HEK293 (cell line): ENCODE measurements at regions not wholly inside any gene's neighbourhood (a gene's known extent, or its start where the extent isn't known, plus 50 kb on each side); places are given as distances from the start of the nearest gene placed in this dataset.
"Not testable (repeated sequence)": the region's sequence is repeated elsewhere in the genome, so short reads cannot be mapped to it uniquely, and the experiment has no call there.

Source experiments
- CTCF ChIA-PET: fragments of 350-600 bp; formaldehyde crosslinking; extraction: SDS; loops from one replicate; lab custom pipeline; 2021; ENCODE audit warnings: antibody characterized with exemption; lab: Yijun Ruan, JAX
- POLR2A ChIA-PET: fragments of 300-600 bp; formaldehyde crosslinking; extraction: SDS; loops from one replicate; lab custom pipeline; 2020; ENCODE audit warnings: antibody characterized with exemption, inconsistent platforms; lab: Yijun Ruan, JAX
- H3K27ac ChIP-seq: fragments of 200-500 bp; sonication (Bioruptor generic); 2 replicates; pipeline ENCODE4 v1.5.1; 2014; ENCODE audit warnings: low read depth, low read length, control low read depth, inconsistent platforms; ENCODE audit errors: extremely low read depth
- H3K36me3 ChIP-seq, 2 experiments: fragments of 200-500 bp in 1 of 2; sonication (Bioruptor generic) in 1 of 2; 1 replicate in 1 of 2; 2 replicates in 1 of 2; pipeline ENCODE4 v1.5.1; 2014 to 2017; ENCODE audit warnings: inconsistent platforms in 2 of 2, low read length in 2 of 2; ENCODE audit not compliant: control insufficient read depth in 2 of 2, insufficient read depth in 1 of 2
- H3K4me1 ChIP-seq: fragments of 200-500 bp; sonication (Bioruptor generic); 2 replicates; pipeline ENCODE4 v1.5.1; 2014; ENCODE audit warnings: mild to moderate bottlenecking, low read length, inconsistent platforms; ENCODE audit not compliant: control insufficient read depth, insufficient read depth
- H3K4me3 ChIP-seq: 2 replicates; pipeline ENCODE4 v1.5.1; 2011; ENCODE audit warnings: low read depth, mild to moderate bottlenecking, control low read depth, low read length, moderate library complexity
- H3K9me3 ChIP-seq: fragments of 200-500 bp; sonication (Bioruptor generic); 2 replicates; pipeline ENCODE4 v1.5.1; 2014; ENCODE audit warnings: low read depth, low read length, inconsistent platforms; ENCODE audit not compliant: control insufficient read depth, insufficient read depth
- MEIS1 ChIP-seq: sonication (generic); formaldehyde crosslinking; IDR thresholded peaks from 2 replicates; pipeline ENCODE4 v1.8.1; 2022; ENCODE audit warnings: missing genetic modification reagents, mild to moderate bottlenecking, borderline replicate concordance
- MYNN ChIP-seq: fragments of 450-650 bp; formaldehyde crosslinking; IDR thresholded peaks from 2 replicates; pipeline ENCODE4 v1.5.1; 2016; ENCODE audit warnings: missing biosample characterization, missing genetic modification characterization, borderline replicate concordance
- SETDB1 ChIP-seq: IDR thresholded peaks from one replicate; pipeline ENCODE4 v1.6.1; 2017; ENCODE audit warnings: mild to moderate bottlenecking, low read length, moderate library complexity, mixed read lengths; ENCODE audit not compliant: insufficient read length
- SP2 ChIP-seq: fragments of 450-650 bp; formaldehyde crosslinking; IDR thresholded peaks from 2 replicates; pipeline ENCODE4 v1.5.1; 2016; ENCODE audit warnings: missing biosample characterization, missing genetic modification characterization
- ZEB2 ChIP-seq: fragments of 450-650 bp; formaldehyde crosslinking; IDR thresholded peaks from 2 replicates; pipeline ENCODE4 v1.5.1; 2016; ENCODE audit warnings: missing biosample characterization, missing genetic modification characterization
- ZFHX2 ChIP-seq: fragments of 450-650 bp; formaldehyde crosslinking; conservative IDR thresholded peaks from 2 replicates; pipeline ENCODE4 v1.5.1; 2016; ENCODE audit warnings: missing biosample characterization, missing genetic modification characterization
- ZNF16 ChIP-seq: fragments of 450-650 bp; formaldehyde crosslinking; IDR thresholded peaks from 2 replicates; pipeline ENCODE4 v1.5.1; 2016; ENCODE audit warnings: low read depth, missing biosample characterization, missing genetic modification characterization
- ZNF174 ChIP-seq: fragments of 450-650 bp; formaldehyde crosslinking; IDR thresholded peaks from 2 replicates; pipeline ENCODE4 v1.5.0; 2017; ENCODE audit warnings: missing biosample characterization, mild to moderate bottlenecking, missing genetic modification characterization
- ZNF19 ChIP-seq: fragments of 450-650 bp; formaldehyde crosslinking; IDR thresholded peaks from 2 replicates; pipeline ENCODE4; 2016; ENCODE audit warnings: missing biosample characterization, missing genetic modification characterization, low read depth
- ZNF266 ChIP-seq: fragments of 450-650 bp; formaldehyde crosslinking; IDR thresholded peaks from 2 replicates; pipeline ENCODE4 v1.5.1; 2016; ENCODE audit warnings: missing biosample characterization, missing genetic modification characterization, low read depth
- ZNF394 ChIP-seq: fragments of 450-650 bp; formaldehyde crosslinking; IDR thresholded peaks from 2 replicates; pipeline ENCODE4 v1.5.1; 2016; ENCODE audit warnings: missing biosample characterization, missing genetic modification characterization, mild to moderate bottlenecking, moderate library complexity, borderline replicate concordance
- ZNF544 ChIP-seq: fragments of 450-650 bp; formaldehyde crosslinking; IDR thresholded peaks from 2 replicates; pipeline ENCODE4 v1.5.0; 2017; ENCODE audit warnings: missing biosample characterization, missing genetic modification characterization
- ZNF701 ChIP-seq: fragments of 450-650 bp; formaldehyde crosslinking; IDR thresholded peaks from 2 replicates; pipeline ENCODE4 v1.5.1; 2016; ENCODE audit warnings: missing biosample characterization, missing genetic modification characterization
- ZNF785 ChIP-seq: fragments of 450-650 bp; formaldehyde crosslinking; IDR thresholded peaks from 2 replicates; pipeline ENCODE4 v1.5.1; 2016; ENCODE audit warnings: missing biosample characterization, missing genetic modification characterization
- ZXDB ChIP-seq: fragments of 450-650 bp; formaldehyde crosslinking; IDR thresholded peaks from 2 replicates; pipeline ENCODE4 v1.5.1; 2016; ENCODE audit warnings: missing biosample characterization, missing genetic modification characterization
- TF ChIP-seq, protein P1 (sequence below): fragments of 450-650 bp; formaldehyde crosslinking; IDR thresholded peaks from 2 replicates; pipeline ENCODE4 v1.5.1; 2016; ENCODE audit warnings: missing biosample characterization, missing genetic modification characterization

DNA sequence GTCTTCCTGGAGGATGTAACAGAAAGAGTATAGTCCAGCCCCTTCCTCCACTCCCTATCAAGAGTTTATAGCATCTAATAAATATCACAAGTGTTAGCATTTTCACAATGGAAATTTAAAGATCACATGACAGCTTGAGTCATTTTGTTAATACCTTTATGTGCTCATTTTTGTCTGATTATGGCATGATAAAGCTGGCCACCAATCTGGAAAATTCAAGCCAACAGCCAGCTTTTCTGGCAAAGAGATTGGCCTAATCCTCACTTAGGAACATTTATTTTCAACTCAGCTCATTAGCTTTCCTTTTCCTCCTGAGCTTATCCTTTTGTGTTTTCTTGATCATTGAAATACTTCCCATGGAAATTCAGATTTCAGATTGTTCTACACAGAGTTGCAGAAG is 262.9 kb upstream of the RBMS1 start:
- no peaks in the 10 kb centered on the region for H3K4me1 ChIP-seq
- H3K36me3 ChIP-seq, result no peaks in the 10 kb centered on the region
- CTCF ChIA-PET, result no interaction called here
- H3K4me3 ChIP-seq, result no peak overlapping the region
- H3K27ac ChIP-seq, result no peak overlapping the region
- no peaks in the 10 kb centered on the region for H3K9me3 ChIP-seq
- POLR2A ChIA-PET, result no interaction called here
- TF ChIP-seq ZNF701 (tag by site-specific recombination) (no peak), ZXDB (tag by site-specific recombination) (no peak), ZFHX2 (tag by site-specific recombination) (no peak), ZNF266 (tag by site-specific recombination) (no peak), SP2 (tag by site-specific recombination) (no peak), ZNF785 (tag by site-specific recombination) (no peak), MEIS1 (no peak), ZNF174 (tag by site-specific recombination) (no peak), ZNF394 (tag by site-specific recombination) (no peak)

DNA sequence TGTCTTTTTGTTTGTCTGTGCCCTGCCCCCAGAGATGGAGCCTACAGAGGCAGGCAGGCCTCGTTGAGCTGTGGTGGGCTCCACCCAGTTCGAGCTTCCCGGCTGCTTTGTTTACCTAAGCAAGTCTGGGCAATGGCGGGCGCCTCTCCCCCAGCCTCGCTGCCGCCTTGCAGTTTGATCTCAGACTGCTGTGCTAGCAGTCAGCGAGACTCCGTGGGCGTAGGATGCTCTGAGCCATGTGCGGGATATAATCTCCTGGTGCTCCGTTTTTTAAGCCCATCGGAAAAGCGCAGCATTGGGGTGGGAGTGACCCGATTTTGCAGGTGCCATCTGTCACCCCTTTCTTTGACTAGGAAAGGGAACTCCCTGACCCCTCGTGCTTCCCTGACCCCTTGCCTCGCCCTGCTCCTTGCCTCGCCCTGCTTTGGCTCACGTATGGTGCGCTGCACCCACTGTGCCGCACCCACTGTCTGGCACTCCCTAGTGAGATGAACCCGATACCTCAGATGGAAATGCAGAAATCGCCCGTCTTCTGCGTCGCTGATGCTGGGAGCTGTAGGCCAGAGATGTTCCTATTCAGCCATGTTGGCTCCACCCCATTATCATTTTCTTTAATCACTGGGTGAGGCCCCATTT is 269.0 kb upstream of the RBMS1 start:
- TF ChIP-seq SETDB1, result peak; percentile 18
- H3K4me3 ChIP-seq, H3K36me3 ChIP-seq, H3K27ac ChIP-seq, H3K4me1 ChIP-seq, POLR2A ChIA-PET, CTCF ChIA-PET, H3K9me3 ChIP-seq: not testable (repeated sequence)

- ChIA-PET POLR2A (no interaction called here), CTCF (no interaction called here)
- Histone ChIP-seq H3K36me3 (no peaks in the 10 kb centered on the region), H3K4me3 (no peak overlapping the region), H3K27ac (no peak overlapping the region), H3K9me3 (no peaks in the 10 kb centered on the region), H3K4me1 (no peaks in the 10 kb centered on the region)
- TF ChIP-seq, protein P1, sequence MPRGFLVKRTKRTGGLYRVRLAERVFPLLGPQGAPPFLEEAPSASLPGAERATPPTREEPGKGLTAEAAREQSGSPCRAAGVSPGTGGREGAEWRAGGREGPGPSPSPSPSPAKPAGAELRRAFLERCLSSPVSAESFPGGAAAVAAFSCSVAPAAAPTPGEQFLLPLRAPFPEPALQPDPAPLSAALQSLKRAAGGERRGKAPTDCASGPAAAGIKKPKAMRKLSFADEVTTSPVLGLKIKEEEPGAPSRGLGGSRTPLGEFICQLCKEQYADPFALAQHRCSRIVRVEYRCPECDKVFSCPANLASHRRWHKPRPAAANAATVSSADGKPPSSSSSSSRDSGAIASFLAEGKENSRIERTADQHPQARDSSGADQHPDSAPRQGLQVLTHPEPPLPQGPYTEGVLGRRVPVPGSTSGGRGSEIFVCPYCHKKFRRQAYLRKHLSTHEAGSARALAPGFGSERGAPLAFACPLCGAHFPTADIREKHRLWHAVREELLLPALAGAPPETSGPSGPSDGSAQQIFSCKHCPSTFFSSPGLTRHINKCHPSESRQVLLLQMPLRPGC, result no peak
- no peak for TF ChIP-seq SP2 (tag by site-specific recombination)
These were observed 289.9 kb upstream of the RBMS1 start for GRCh38 chr2:160783474-160783873.

GRCh38 chr2:160784034-160784433 is 290.4 kb upstream of the RBMS1 start:
- Histone ChIP-seq H3K9me3 (no peaks in the 10 kb centered on the region), H3K36me3 (no peaks in the 10 kb centered on the region)
- TF ChIP-seq MYNN (tag by site-specific recombination) (no peak), ZNF16 (tag by site-specific recombination) (no peak)
- TF ChIP-seq, all 188 proteins: peak for 0
- Histone ChIP-seq H3K27ac (no peak overlapping the region), H3K4me1 (no peaks in the 10 kb centered on the region), H3K4me3 (no peak overlapping the region)
- POLR2A ChIA-PET, result no interaction called here
- CTCF ChIA-PET, result no interaction called here

DNA sequence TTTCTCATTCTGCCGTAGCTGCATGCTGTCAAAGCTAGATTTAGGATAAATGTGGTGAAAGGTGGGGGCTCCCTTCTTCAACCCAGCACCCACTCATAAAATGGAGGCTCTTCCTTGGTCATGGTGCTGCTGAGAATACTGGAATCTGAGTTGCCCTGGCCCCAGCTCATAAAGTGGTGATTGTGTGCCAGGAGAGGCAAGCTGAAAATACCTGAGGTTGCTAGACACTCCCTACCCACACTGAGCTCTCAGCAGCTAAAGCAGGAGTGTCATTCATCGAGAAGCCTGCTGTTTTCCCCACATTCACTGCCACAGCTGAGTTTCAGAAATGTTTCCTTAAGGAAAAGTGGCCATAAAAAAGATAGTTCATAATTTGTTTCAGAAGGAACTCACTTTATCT is 297.1 kb upstream of the RBMS1 start:
- Histone ChIP-seq H3K27ac (no peak overlapping the region), H3K4me3 (no peak overlapping the region), H3K9me3 (no peaks in the 10 kb centered on the region), H3K4me1 (no peaks in the 10 kb centered on the region), H3K36me3 (no peaks in the 10 kb centered on the region)
- POLR2A ChIA-PET, result no interaction called here
- TF ChIP-seq ZNF544 (tag by site-specific recombination) (no peak), ZNF785 (tag by site-specific recombination) (no peak), ZEB2 (no peak), ZNF19 (no peak)
- CTCF ChIA-PET, result no interaction called here
